ENCODE measurements at regions not wholly inside any gene's neighbourhood (a gene's known extent, or its start where the extent isn't known, plus 50 kb on each side); places are given as distances from the start of the nearest gene placed in this dataset.

GRCh38 chr2:199629301-199629700, 171.6 kb upstream of the SATB2 start:
- intact Hi-C loops (cut with micrococcal nuclease), result no loop called here
- H3K27ac Mint-ChIP-seq (ENCODE audit: low read depth, unreplicated experiment), result no peak overlapping the region
- H3K36me3 Mint-ChIP-seq (ENCODE audit: insufficient read depth, unreplicated experiment), result no peaks in the 10 kb centered on the region
- peaks cover 13% of the 10 kb centered on the region for H3K27me3 Mint-ChIP-seq (ENCODE audit: insufficient read depth, unreplicated experiment)
- H3K4me3 Mint-ChIP-seq (ENCODE audit: unreplicated experiment), result no peak overlapping the region
- CTCF ChIA-PET, result no interaction called here
- POLR2A ChIA-PET, result no interaction called here
- DNase-seq (ENCODE audit: unreplicated experiment), result no peak
- H3K9me3 Mint-ChIP-seq (ENCODE audit: unreplicated experiment), result no peaks in the 10 kb centered on the region
- H3K4me1 Mint-ChIP-seq (ENCODE audit: insufficient read depth, unreplicated experiment), result no peaks in the 10 kb centered on the region
- no peak for TF ChIP-seq CTCF (IDR thresholded peaks at IDR 0.05; ENCODE audit: unreplicated experiment)
- no TSS peak for BruUV-seq (replicated peaks)

DNA sequence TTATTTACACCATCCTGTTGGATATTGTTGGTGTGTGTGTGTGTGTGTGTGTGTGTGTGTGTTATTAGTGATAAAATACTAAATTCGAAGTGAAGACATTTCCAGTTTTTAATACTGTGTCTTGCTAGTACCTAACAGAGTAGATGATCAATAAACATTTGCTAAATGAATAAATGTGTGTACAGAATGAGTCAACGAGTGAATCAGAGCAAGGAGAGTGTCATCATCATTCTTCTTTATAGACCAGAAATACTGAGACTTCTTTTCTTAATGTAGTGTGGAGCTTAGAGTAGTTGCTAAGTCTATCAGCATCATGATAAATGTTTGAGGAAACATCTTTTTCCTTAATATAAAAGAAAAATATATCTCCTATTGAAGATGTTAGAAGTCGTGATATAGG, 169.7 kb upstream of the SATB2 start:
- Mint-ChIP-seq H3K36me3 (ENCODE audit: insufficient read depth, unreplicated experiment) (no peaks in the 10 kb centered on the region), H3K27me3 (ENCODE audit: insufficient read depth, unreplicated experiment) (peaks cover 13% of the 10 kb centered on the region), H3K4me3 (ENCODE audit: unreplicated experiment) (no peak overlapping the region), H3K27ac (ENCODE audit: low read depth, unreplicated experiment) (no peak overlapping the region), H3K9me3 (ENCODE audit: unreplicated experiment) (no peaks in the 10 kb centered on the region), H3K4me1 (ENCODE audit: insufficient read depth, unreplicated experiment) (no peaks in the 10 kb centered on the region)
- ChIA-PET POLR2A (no interaction called here), CTCF (no interaction called here)
- intact Hi-C loops (cut with micrococcal nuclease), result no loop called here
- BruUV-seq (replicated peaks), result no TSS peak
- DNase-seq (ENCODE audit: unreplicated experiment), result no peak
- no peak for TF ChIP-seq CTCF (IDR thresholded peaks at IDR 0.05; ENCODE audit: unreplicated experiment)

GRCh38 chr2:199624958-199625357, 167.2 kb upstream of the SATB2 start:
- no peak for DNase-seq (ENCODE audit: unreplicated experiment)
- BruUV-seq (replicated peaks), result no TSS peak
- Mint-ChIP-seq H3K4me3 (ENCODE audit: unreplicated experiment) (no peak overlapping the region), H3K9me3 (ENCODE audit: unreplicated experiment) (no peaks in the 10 kb centered on the region), H3K4me1 (ENCODE audit: insufficient read depth, unreplicated experiment) (no peaks in the 10 kb centered on the region), H3K36me3 (ENCODE audit: insufficient read depth, unreplicated experiment) (no peaks in the 10 kb centered on the region), H3K27me3 (ENCODE audit: insufficient read depth, unreplicated experiment) (peaks cover 27% of the 10 kb centered on the region), H3K27ac (ENCODE audit: low read depth, unreplicated experiment) (no peak overlapping the region)
- POLR2A ChIA-PET, result no interaction called here
- intact Hi-C loops (cut with micrococcal nuclease), result no loop called here
- no peak for TF ChIP-seq CTCF (IDR thresholded peaks at IDR 0.05; ENCODE audit: unreplicated experiment)
- CTCF ChIA-PET, result interaction anchor here (0.6 kb wide), 1 partner anchor 306 kb away, joined by 4 read pairs; no protein-coding TSS in a partner anchor

DNA sequence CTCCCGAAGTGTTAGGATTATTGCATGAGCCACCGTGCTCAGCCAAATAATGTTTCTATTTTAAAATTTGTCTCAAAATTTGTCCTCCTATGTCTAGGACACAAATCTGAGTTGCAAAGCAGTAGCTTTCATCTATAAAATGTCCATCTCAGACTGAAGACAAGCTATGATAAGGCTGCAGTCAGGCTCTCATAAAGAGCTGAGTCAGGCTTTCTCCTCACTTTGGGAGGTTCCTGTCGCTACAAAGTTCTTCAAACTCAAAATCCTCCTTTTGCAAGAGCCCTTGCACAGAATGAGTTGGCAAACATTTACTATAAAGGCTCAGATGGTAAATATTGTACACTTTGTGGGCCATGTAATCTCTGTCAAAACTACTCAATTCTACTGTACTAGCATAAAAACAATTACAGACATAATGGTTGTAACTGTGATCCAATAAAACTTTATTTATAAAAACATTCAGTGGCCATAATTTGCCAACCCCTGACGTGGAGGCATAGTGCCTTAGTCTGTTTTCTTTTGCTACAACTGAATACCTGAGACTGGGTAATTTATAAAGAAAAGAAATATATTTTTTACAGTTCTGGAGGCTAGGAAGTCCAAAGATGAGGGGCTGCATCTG, 154.9 kb upstream of the SATB2 start:
- H3K27ac Mint-ChIP-seq (ENCODE audit: low read depth, unreplicated experiment), result no peak overlapping the region
- no peak for TF ChIP-seq CTCF (IDR thresholded peaks at IDR 0.05; ENCODE audit: unreplicated experiment)
- BruUV-seq (replicated peaks), result no TSS peak
- H3K27me3 Mint-ChIP-seq (ENCODE audit: insufficient read depth, unreplicated experiment), result peaks cover 58% of the 10 kb centered on the region
- H3K9me3 Mint-ChIP-seq (ENCODE audit: unreplicated experiment), result peaks cover 7% of the 10 kb centered on the region
- H3K4me3 Mint-ChIP-seq (ENCODE audit: unreplicated experiment), result no peak overlapping the region
- no peaks in the 10 kb centered on the region for H3K36me3 Mint-ChIP-seq (ENCODE audit: insufficient read depth, unreplicated experiment)
- ChIA-PET CTCF (no interaction called here), POLR2A (no interaction called here)
- DNase-seq (ENCODE audit: unreplicated experiment), result no peak
- no peaks in the 10 kb centered on the region for H3K4me1 Mint-ChIP-seq (ENCODE audit: insufficient read depth, unreplicated experiment)
- intact Hi-C loops (cut with micrococcal nuclease), result no loop called here
